ENCODE measurements at regions not wholly inside any gene's neighbourhood (a gene's known extent, or its start where the extent isn't known, plus 50 kb on each side); places are given as distances from the start of the nearest gene placed in this dataset.
"Not testable (repeated sequence)": the region's sequence is repeated elsewhere in the genome, so short reads cannot be mapped to it uniquely, and the experiment has no call there.

DNA sequence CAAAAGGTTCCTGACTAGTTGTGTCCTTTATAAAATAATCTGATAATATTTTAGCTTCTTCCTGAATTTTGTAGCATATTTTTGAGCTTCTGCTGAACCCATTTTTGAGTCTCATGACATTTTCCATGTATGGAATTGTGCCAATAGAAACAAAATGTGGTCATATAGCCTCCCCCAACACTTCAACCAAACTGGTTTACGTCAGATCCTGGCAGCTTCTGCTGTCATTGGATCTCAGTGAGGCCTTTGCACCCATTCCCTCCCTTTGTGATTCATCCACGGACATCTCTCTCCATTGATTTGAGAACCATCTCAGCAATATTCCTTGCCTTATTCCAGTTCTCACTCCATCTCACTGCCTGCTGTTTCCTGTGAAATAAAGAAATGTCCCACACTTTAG is 128.0 kb downstream of the GPCPD1 start:
- TF ChIP-seq, protein P1, sequence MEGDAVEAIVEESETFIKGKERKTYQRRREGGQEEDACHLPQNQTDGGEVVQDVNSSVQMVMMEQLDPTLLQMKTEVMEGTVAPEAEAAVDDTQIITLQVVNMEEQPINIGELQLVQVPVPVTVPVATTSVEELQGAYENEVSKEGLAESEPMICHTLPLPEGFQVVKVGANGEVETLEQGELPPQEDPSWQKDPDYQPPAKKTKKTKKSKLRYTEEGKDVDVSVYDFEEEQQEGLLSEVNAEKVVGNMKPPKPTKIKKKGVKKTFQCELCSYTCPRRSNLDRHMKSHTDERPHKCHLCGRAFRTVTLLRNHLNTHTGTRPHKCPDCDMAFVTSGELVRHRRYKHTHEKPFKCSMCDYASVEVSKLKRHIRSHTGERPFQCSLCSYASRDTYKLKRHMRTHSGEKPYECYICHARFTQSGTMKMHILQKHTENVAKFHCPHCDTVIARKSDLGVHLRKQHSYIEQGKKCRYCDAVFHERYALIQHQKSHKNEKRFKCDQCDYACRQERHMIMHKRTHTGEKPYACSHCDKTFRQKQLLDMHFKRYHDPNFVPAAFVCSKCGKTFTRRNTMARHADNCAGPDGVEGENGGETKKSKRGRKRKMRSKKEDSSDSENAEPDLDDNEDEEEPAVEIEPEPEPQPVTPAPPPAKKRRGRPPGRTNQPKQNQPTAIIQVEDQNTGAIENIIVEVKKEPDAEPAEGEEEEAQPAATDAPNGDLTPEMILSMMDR (IDR thresholded peaks at IDR 0.05; ENCODE audit: insufficient read depth, missing control alignments) = no peak
- DNase-seq (ENCODE audit: insufficient read length, low spot score) = no peak
- no peak for FAIRE-seq

DNA sequence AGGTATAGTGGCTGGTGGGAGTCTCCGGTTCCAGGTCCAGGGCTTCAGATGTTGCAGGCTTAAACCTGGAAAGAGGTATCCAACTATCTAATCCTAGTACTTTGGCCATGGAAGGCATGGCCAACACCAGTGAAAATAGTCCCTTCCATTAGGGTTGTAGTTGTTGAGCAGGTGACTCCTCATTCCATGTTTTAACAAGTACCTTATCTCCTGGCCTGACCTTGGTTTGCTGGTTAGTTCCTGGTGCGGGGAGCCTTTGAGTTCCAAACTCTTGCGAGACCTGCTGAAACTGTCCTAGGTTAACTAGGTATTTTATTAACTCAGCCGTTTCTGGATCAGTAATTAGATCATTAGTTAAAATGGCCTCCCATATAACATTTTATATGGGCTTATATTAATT is 128.9 kb downstream of the GPCPD1 start:
- DNase-seq (ENCODE audit: insufficient read length, low spot score) (no peak), FAIRE-seq (no peak)
- TF ChIP-seq, protein P1 (IDR thresholded peaks at IDR 0.05; ENCODE audit: insufficient read depth, missing control alignments) = no peak

DNA sequence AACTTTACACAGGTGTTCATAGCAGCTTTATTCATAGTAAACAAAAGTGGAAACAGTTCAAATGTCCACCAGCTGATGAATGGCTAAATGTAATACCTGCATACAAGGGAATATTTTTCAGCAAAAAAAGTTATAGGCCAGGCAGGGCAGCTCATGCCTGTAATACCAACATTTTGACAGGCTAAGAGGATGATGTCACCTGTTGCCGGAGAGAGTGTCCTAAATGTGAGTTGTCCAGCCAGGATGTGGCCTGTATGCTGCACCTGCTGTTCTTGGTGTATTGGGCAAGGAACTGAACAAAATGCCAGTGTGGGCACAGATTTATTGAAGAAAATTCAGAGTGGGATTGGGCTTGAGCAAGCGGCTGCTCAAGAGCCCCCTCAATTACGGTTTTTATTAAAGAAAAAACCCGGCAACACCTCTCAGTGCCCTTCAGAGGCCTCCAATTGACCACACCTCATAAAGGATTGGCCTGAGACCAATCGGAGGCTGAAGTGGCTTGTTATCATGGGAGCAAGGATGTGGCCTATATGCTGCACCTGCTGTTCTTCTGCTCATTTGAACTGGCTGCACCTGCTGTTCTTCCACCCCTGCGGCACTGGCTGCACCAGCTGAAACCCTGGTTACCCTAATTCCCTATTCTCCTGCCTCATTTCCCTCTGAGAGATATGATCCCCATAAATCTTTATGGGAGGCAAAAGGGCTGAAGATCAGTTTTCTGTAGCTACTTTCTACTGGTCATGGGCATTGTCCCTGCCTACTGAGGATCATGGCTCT is 129.8 kb downstream of the GPCPD1 start:
- DNase-seq (ENCODE audit: insufficient read length, low spot score) (no peak), FAIRE-seq (no peak)
- TF ChIP-seq, protein P1 (IDR thresholded peaks at IDR 0.05; ENCODE audit: insufficient read depth, missing control alignments) = no peak

DNA sequence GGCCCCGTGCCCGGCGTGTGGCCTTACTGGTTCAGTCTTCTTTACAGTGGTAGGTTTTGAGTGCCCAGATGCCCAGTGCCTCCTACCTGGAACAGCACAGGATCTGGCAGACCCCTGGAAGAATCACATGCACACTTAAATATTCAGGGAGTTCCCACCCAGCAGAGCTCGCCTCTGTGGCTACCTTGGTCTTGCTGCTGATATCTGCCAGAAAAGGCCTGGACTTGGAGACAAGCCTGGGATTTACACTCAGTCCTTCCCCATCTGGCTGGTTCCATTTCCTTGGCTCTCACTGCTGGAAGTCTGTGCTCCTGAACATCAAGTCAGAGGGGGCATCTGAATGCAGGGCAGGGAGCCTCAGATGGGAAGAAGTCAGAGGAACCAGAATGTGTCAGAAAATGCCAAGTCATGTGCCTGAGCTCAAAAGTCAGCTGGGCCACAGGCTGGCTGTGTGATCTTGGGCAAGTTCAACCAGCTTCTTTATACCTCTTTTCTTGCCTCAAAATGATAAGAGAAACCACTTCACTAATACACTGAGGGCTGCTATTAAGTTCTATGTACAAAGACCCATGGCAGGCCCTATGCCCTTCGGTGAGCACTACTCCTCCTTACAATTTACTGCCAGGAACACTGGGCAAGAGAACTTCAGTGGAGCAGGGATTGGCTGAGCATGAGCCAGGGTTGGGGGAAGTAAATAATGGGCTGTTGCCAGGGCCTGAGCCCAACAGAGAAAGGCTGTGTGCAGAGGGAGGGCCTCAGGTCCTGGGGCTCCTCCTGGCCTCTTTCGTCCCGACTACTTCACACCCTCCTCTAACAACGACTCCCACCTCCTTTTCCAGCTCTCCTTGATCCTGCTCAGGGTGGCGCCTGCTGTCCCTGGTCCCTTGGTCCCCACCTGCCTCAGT is 135.9 kb downstream of the GPCPD1 start:
- DNase-seq (ENCODE audit: insufficient read length, low spot score) (no peak), FAIRE-seq (no peak)
- TF ChIP-seq, protein P1 (IDR thresholded peaks at IDR 0.05; ENCODE audit: insufficient read depth, missing control alignments) = no peak

DNA sequence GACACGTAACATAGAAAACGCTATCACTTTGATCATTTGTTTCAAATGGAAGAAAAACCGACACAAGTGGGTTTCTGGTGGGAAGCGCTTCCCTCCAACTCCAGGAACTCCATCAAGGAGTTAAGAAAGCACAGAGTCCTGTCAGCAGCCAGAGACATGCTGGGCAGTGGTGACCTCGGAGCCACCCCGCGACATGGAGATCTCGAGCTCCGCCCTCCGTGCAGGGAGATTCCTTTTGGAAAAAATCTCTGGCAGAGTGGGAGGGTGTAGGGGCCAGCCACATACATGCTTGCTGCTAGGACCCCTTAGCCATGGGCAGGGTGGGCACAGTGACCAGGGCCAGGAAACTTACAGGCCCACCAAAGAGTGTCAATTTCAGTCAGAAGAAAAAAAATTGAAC is 138.9 kb downstream of the GPCPD1 start:
- DNase-seq (ENCODE audit: insufficient read length, low spot score); FAIRE-seq: not testable (repeated sequence)

DNA sequence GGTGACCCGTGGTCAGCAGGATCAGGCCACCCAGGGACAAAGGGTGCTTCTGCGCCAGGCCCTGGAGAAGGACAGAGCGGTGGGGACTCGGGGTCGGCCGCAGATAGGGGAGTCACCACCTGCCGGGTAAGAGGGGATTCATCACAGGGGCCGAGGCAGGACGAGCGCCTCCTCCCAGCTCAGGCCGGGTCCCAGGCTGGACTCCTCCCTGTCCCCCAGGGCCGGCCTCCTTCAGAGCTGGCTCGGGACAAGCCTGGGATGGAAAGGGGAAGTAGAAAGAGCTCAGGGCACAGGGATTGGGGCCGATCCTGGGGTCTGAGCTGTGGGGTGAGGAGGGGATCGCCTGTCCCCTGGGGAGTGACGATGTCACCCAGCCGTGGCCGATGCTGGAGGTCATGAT is 139.4 kb downstream of the GPCPD1 start:
- DNase-seq (ENCODE audit: insufficient read length, low spot score) (no peak), FAIRE-seq (no peak)
- TF ChIP-seq, protein P1 (IDR thresholded peaks at IDR 0.05; ENCODE audit: insufficient read depth, missing control alignments) = no peak

DNA sequence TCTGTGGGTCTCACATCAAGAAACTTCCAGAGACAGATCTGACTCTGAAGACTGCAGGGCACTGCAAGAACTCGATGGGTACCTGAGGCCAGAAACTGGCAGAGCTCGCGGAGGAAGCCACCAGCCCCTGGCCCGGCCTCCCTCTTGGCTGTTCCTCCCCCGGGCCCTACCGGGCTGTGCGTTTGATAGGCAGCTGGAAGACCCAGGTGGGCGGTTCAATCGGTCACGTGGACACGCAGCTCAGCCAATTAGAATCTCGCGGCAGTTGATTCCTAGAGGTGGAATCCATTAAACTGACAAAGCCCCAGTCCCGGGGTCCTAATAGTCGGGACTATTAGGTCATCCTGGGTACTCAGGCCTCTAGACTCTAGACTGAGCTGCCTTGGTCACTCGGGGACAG is 139.9 kb downstream of the GPCPD1 start:
- no peak for DNase-seq (ENCODE audit: insufficient read length, low spot score)
- TF ChIP-seq, protein P1 (IDR thresholded peaks at IDR 0.05; ENCODE audit: insufficient read depth, missing control alignments) = no peak
- FAIRE-seq = no peak

Data from D721Med (cell line).